ENCODE measurements at regions not wholly inside any gene's neighbourhood (a gene's known extent, or its start where the extent isn't known, plus 50 kb on each side); places are given as distances from the start of the nearest gene placed in this dataset.

DNA sequence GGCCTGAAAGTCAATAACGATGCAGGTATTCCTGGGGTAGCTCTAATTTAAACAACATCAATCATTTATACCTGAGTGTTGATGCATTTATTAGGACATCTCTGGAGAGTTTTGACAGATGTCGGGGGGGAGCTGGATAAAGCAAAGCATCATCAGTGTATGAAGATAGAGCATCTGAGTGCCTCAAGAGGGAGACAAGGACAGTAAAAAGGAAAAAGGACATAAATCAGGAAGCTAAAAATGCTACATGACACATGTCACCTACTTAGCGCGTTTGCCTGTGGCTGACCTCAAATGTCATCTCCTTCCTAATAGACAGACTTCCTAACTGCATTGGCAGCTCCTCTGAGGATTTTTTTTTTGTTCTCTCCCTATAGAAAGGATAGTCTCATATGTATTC lies 259.5 kb upstream of the PKP2 start:
- TF ChIP-seq, protein P1, sequence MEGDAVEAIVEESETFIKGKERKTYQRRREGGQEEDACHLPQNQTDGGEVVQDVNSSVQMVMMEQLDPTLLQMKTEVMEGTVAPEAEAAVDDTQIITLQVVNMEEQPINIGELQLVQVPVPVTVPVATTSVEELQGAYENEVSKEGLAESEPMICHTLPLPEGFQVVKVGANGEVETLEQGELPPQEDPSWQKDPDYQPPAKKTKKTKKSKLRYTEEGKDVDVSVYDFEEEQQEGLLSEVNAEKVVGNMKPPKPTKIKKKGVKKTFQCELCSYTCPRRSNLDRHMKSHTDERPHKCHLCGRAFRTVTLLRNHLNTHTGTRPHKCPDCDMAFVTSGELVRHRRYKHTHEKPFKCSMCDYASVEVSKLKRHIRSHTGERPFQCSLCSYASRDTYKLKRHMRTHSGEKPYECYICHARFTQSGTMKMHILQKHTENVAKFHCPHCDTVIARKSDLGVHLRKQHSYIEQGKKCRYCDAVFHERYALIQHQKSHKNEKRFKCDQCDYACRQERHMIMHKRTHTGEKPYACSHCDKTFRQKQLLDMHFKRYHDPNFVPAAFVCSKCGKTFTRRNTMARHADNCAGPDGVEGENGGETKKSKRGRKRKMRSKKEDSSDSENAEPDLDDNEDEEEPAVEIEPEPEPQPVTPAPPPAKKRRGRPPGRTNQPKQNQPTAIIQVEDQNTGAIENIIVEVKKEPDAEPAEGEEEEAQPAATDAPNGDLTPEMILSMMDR (IDR thresholded peaks at IDR 0.05; ENCODE audit: low read depth, low read length), result no peak
- TF ChIP-seq POLR2A (IDR thresholded peaks at IDR 0.05; ENCODE audit: extremely low read depth, insufficient read length), result no peak

Data from NB4 (cell line).